SK-N-SH (cell line): ENCODE measurements at regions not wholly inside any gene's neighbourhood (a gene's known extent, or its start where the extent isn't known, plus 50 kb on each side); places are given as distances from the start of the nearest gene placed in this dataset.

ENCODE experiments used
- CTCF ChIA-PET: fragments of 300-600, 350-600 bp; formaldehyde crosslinking; extraction: SDS; loops from one replicate; lab custom pipeline; 2021; lab: Yijun Ruan, JAX
- POLR2A ChIA-PET: fragments of 350-600 bp; sonication (Branson Sonifier 250); formaldehyde crosslinking; extraction: SDS; loops from one replicate; lab custom pipeline; 2020; ENCODE audit warnings: antibody characterized with exemption, inconsistent platforms; lab: Yijun Ruan, JAX
- DNase-seq: peaks from one replicate; pipeline ENCODE4 v3.0.0; 2012
- H2AFZ ChIP-seq: fragments of 200-600 bp; sonication (generic); 2 replicates; pipeline ENCODE4 v1.8.1; 2016; ENCODE audit warnings: antibody characterized with exemption, mild to moderate bottlenecking, low read depth
- H3F3A ChIP-seq: fragments of 200-600 bp; sonication (generic); replicated peaks from 2 replicates; pipeline ENCODE3; 2016; ENCODE audit warnings: antibody characterized with exemption, mild to moderate bottlenecking; ENCODE audit not compliant: insufficient read depth
- H3K27ac ChIP-seq, 2 experiments: fragments of 200-500 bp in 1 of 2; fragments of 200-600 bp in 1 of 2; sonication (Bioruptor generic) in 1 of 2; sonication (generic), shearing (Covaris generic) in 1 of 2; 2 replicates each; pipeline versions ENCODE4 v1.5.1 to v1.6.1; 2014 to 2016; ENCODE audit warnings: low read depth in 2 of 2, inconsistent platforms in 1 of 2, low read length in 1 of 2, mild to moderate bottlenecking in 1 of 2, mixed read lengths in 1 of 2
- H3K27me3 ChIP-seq: fragments of 200-600 bp; sonication (generic), shearing (Covaris generic); 2 replicates; pipeline ENCODE4 v1.6.1; 2016; ENCODE audit warnings: mixed run types; ENCODE audit not compliant: insufficient read depth
- H3K36me3 ChIP-seq, 2 experiments: fragments of 200-500 bp in 1 of 2; fragments of 200-600 bp in 1 of 2; sonication (Bioruptor generic) in 1 of 2; sonication (generic) in 1 of 2; replicated peaks in 1 of 2; 2 replicates each; pipeline versions ENCODE3 to v1.5.1; 2014 to 2016; ENCODE audit warnings: low read length in 1 of 2, mild to moderate bottlenecking in 1 of 2; ENCODE audit not compliant: insufficient read depth in 2 of 2, control insufficient read depth in 1 of 2
- H3K4me1 ChIP-seq, 2 experiments: fragments of 200-500 bp in 1 of 2; fragments of 200-600 bp in 1 of 2; sonication (Bioruptor generic) in 1 of 2; sonication (generic), shearing (Covaris generic) in 1 of 2; 2 replicates each; pipeline versions ENCODE4 v1.5.1 to v1.6.1; 2014 to 2016; ENCODE audit warnings: low read depth in 1 of 2, low read length in 1 of 2, mixed run types in 1 of 2; ENCODE audit not compliant: insufficient read depth in 2 of 2, control insufficient read depth in 1 of 2
- H3K4me2 ChIP-seq: fragments of 200-600 bp; sonication (generic), shearing (Covaris generic); 2 replicates; pipeline ENCODE4 v1.6.1; 2017; ENCODE audit warnings: mixed run types
- H3K4me3 ChIP-seq, 2 experiments: fragments of 200-500 bp in 1 of 2; fragments of 200-600 bp in 1 of 2; sonication (Bioruptor generic) in 1 of 2; sonication (generic), shearing (Covaris generic) in 1 of 2; 2 replicates each; pipeline versions ENCODE4 v1.5.1 to v1.8.1; 2014 to 2016; ENCODE audit warnings: low read depth in 2 of 2, inconsistent platforms in 1 of 2, low read length in 1 of 2, mild to moderate bottlenecking in 1 of 2, mixed read lengths in 1 of 2, moderate library complexity in 1 of 2
- H3K79me2 ChIP-seq: fragments of 200-600 bp; sonication (generic); 2 replicates; pipeline ENCODE4 v1.8.1; 2017; ENCODE audit warnings: mild to moderate bottlenecking; ENCODE audit not compliant: insufficient read depth
- H3K9ac ChIP-seq: fragments of 200-600 bp; sonication (generic); 2 replicates; pipeline ENCODE4 v1.6.1; 2017; ENCODE audit warnings: mixed run types
- H3K9me2 ChIP-seq: fragments of 200-600 bp; sonication (generic); 2 replicates; pipeline ENCODE4 v1.6.1; 2017; ENCODE audit warnings: mixed run types
- H3K9me3 ChIP-seq: fragments of 200-600 bp; sonication (generic); 2 replicates; pipeline ENCODE4 v1.6.1; 2017; ENCODE audit warnings: mixed run types, mild to moderate bottlenecking, moderate library complexity
- H4K20me1 ChIP-seq: fragments of 200-600 bp; sonication (generic); 2 replicates; pipeline ENCODE4 v1.6.1; 2017; ENCODE audit warnings: mild to moderate bottlenecking, mixed run types; ENCODE audit not compliant: insufficient read depth
- CHD2 ChIP-seq: fragments of 150-350 bp; IDR thresholded peaks from 2 replicates; pipeline ENCODE4 v1.6.1; 2018; ENCODE audit warnings: low read length; ENCODE audit not compliant: partially characterized antibody
- ELF1 ChIP-seq: IDR thresholded peaks from 2 replicates; pipeline ENCODE4 v1.4.0; 2012
- EP300 ChIP-seq, 2 experiments: IDR thresholded peaks; 2 replicates each; pipeline versions ENCODE4 v1.4.0 to v1.6.1; 2012; ENCODE audit warnings: borderline replicate concordance in 1 of 2, low read depth in 1 of 2, low read length in 1 of 2
- EZH2phosphoT487 ChIP-seq: fragments of 200-600 bp; sonication (generic); IDR thresholded peaks from 2 replicates; pipeline ENCODE4 v1.6.1; 2017; ENCODE audit warnings: low read depth, mixed run types, mild to moderate bottlenecking, antibody characterized with exemption, moderate library complexity, borderline replicate concordance
- FOSL2 ChIP-seq: IDR thresholded peaks from 2 replicates; pipeline ENCODE4 v1.4.0; 2012; ENCODE audit warnings: low read depth, mild to moderate bottlenecking, moderate library complexity, borderline replicate concordance
- FOXJ3 ChIP-seq: sonication (generic); formaldehyde crosslinking; IDR thresholded peaks from 2 replicates; pipeline ENCODE4 v1.5.1; 2020; ENCODE audit warnings: mild to moderate bottlenecking, missing genetic modification reagents
- FOXM1 ChIP-seq: IDR thresholded peaks from 2 replicates; pipeline ENCODE4 v1.4.0; 2012; ENCODE audit warnings: low read depth, mild to moderate bottlenecking
- GABPA ChIP-seq: IDR thresholded peaks from 2 replicates; pipeline ENCODE4 v1.4.0; 2012; ENCODE audit warnings: low read depth, mild to moderate bottlenecking
- JUND ChIP-seq: IDR thresholded peaks from 2 replicates; pipeline ENCODE4 v1.4.0; 2012
- MAX ChIP-seq: IDR thresholded peaks from 2 replicates; pipeline ENCODE4 v1.4.0; 2012; ENCODE audit warnings: low read depth
- MXI1 ChIP-seq: IDR thresholded peaks from 2 replicates; pipeline ENCODE4 v1.6.1; 2012; ENCODE audit warnings: mild to moderate bottlenecking, low read depth, low read length, improper control_type of control experiment
- NFIC ChIP-seq: IDR thresholded peaks from 2 replicates; pipeline ENCODE4 v1.4.0; 2012; ENCODE audit warnings: borderline replicate concordance
- NRF1 ChIP-seq: IDR thresholded peaks from 2 replicates; pipeline ENCODE4 v1.6.1; 2012; ENCODE audit warnings: low read depth, mild to moderate bottlenecking, low read length
- PBX3 ChIP-seq: IDR thresholded peaks from 2 replicates; pipeline ENCODE4; 2012
- POLR2AphosphoS5 ChIP-seq: IDR thresholded peaks from 2 replicates; pipeline ENCODE4 v1.6.1; 2012; ENCODE audit warnings: low read depth, low read length
- RAD21 ChIP-seq: IDR thresholded peaks from 2 replicates; pipeline ENCODE4 v1.6.1; 2012; ENCODE audit warnings: mild to moderate bottlenecking, low read length
- REST ChIP-seq: IDR thresholded peaks from 2 replicates; pipeline ENCODE4 v1.6.1; 2012; ENCODE audit warnings: mild to moderate bottlenecking, low read depth, low read length, moderate library complexity
- RFX5 ChIP-seq: IDR thresholded peaks from 2 replicates; pipeline ENCODE4 v1.6.1; 2012; ENCODE audit warnings: mild to moderate bottlenecking, improper control_type of control experiment, low read length
- RXRA ChIP-seq: IDR thresholded peaks from 2 replicates; pipeline ENCODE4 v1.4.0; 2012; ENCODE audit warnings: low read depth, mild to moderate bottlenecking, borderline replicate concordance
- SIN3A ChIP-seq: IDR thresholded peaks from 2 replicates; pipeline ENCODE4 v1.6.1; 2012; ENCODE audit warnings: low read depth, mild to moderate bottlenecking, low read length, moderate library complexity, borderline replicate concordance
- TCF12 ChIP-seq: IDR thresholded peaks from 2 replicates; pipeline ENCODE4 v1.4.0; 2012
- WGBS: methylation state at CpG from one replicate; pipeline ENCODE4 v1.1.6; 2017; ENCODE audit warnings: low lambda C conversion rate; 5-methylcytosine and 5-hydroxymethylcytosine counted together
- TF ChIP-seq, protein P1 (sequence below): fragments of 150-350 bp; IDR thresholded peaks from 2 replicates; pipeline ENCODE4 v1.6.1; 2017; ENCODE audit warnings: antibody characterized with exemption, low read length, low read depth, borderline replicate concordance
- TF ChIP-seq, protein P2 (sequence below): fragments of 150-350 bp; IDR thresholded peaks from 2 replicates; pipeline ENCODE4 v1.6.1; 2016; ENCODE audit warnings: mild to moderate bottlenecking, low read depth, low read length
- TF ChIP-seq, protein P3 (sequence below): IDR thresholded peaks from 2 replicates; pipeline ENCODE4 v1.4.0; 2012; ENCODE audit warnings: low read depth, borderline replicate concordance

- no peaks in the 10 kb centered on the region for H3K9me3 ChIP-seq
- no peak for DNase-seq
- no peaks in the 10 kb centered on the region for H4K20me1 ChIP-seq
- CTCF ChIA-PET, result interaction anchor here (0.6 to 1.8 kb wide), 6 partner anchors 15 to 392 kb away, joined by 3 to 5 read pairs (median 3); no protein-coding TSS in a partner anchor
- H3K27me3 ChIP-seq, result no peaks in the 10 kb centered on the region
- H3K79me2 ChIP-seq, result no peaks in the 10 kb centered on the region
- H3F3A ChIP-seq, result peaks cover 27% of the 10 kb centered on the region
- H3K4me1 ChIP-seq, result peaks cover 12 to 27% of the 10 kb centered on the region in 2 experiments
- H3K36me3 ChIP-seq, result no peaks in the 10 kb centered on the region
- no peak overlapping the region for H3K4me3 ChIP-seq
- H2AFZ ChIP-seq, result peak overlapping the region; percentile 60; the same call in 1 of the 2 replicates
- POLR2A ChIA-PET, result no interaction called here
- H3K9ac ChIP-seq, result no peak overlapping the region
- H3K9me2 ChIP-seq, result no peaks in the 10 kb centered on the region
- H3K4me2 ChIP-seq, result peak overlapping the region; percentile 40
- H3K27ac ChIP-seq, result peak overlapping the region; percentile 47 to 75; a peak in 3 of 4 replicates
- 38% methylated on average over 4 of the region's 4 CpGs for WGBS
- no peak for TF ChIP-seq RAD21
- no peak for TF ChIP-seq CHD2
- TF ChIP-seq, protein P1, sequence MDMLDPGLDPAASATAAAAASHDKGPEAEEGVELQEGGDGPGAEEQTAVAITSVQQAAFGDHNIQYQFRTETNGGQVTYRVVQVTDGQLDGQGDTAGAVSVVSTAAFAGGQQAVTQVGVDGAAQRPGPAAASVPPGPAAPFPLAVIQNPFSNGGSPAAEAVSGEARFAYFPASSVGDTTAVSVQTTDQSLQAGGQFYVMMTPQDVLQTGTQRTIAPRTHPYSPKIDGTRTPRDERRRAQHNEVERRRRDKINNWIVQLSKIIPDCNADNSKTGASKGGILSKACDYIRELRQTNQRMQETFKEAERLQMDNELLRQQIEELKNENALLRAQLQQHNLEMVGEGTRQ, result no peak
- TF ChIP-seq, protein P2, sequence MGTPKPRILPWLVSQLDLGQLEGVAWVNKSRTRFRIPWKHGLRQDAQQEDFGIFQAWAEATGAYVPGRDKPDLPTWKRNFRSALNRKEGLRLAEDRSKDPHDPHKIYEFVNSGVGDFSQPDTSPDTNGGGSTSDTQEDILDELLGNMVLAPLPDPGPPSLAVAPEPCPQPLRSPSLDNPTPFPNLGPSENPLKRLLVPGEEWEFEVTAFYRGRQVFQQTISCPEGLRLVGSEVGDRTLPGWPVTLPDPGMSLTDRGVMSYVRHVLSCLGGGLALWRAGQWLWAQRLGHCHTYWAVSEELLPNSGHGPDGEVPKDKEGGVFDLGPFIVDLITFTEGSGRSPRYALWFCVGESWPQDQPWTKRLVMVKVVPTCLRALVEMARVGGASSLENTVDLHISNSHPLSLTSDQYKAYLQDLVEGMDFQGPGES, result no peak
- no peak for TF ChIP-seq RXRA
- TF ChIP-seq FOSL2, result peak; percentile 29; the same call in 1 of the 2 replicates
- no peak for TF ChIP-seq EZH2phosphoT487
- TF ChIP-seq MAX, result no peak
- TF ChIP-seq, protein P3, sequence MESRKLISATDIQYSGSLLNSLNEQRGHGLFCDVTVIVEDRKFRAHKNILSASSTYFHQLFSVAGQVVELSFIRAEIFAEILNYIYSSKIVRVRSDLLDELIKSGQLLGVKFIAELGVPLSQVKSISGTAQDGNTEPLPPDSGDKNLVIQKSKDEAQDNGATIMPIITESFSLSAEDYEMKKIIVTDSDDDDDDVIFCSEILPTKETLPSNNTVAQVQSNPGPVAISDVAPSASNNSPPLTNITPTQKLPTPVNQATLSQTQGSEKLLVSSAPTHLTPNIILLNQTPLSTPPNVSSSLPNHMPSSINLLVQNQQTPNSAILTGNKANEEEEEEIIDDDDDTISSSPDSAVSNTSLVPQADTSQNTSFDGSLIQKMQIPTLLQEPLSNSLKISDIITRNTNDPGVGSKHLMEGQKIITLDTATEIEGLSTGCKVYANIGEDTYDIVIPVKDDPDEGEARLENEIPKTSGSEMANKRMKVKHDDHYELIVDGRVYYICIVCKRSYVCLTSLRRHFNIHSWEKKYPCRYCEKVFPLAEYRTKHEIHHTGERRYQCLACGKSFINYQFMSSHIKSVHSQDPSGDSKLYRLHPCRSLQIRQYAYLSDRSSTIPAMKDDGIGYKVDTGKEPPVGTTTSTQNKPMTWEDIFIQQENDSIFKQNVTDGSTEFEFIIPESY, result no peak
- peak; percentile 63 for TF ChIP-seq TCF12
- TF ChIP-seq ELF1, result no peak
- TF ChIP-seq MXI1, result no peak
- no peak for TF ChIP-seq FOXM1
- 0 out of 2 replicates have a peak, but pooled peaks have one; percentile 5 for TF ChIP-seq JUND
- TF ChIP-seq SIN3A, result no peak
- no peak for TF ChIP-seq RFX5
- no peak for TF ChIP-seq FOXJ3 (CRISPR knock-in tag)
- TF ChIP-seq NFIC, result peak; percentile 81
- TF ChIP-seq EP300 (IDR thresholded peaks at IDR 0.05; ENCODE audit: borderline replicate concordance in 1 of 2, low read depth in 1 of 2, low read length in 1 of 2), result peak in 1 of 2 experiments; percentile 35; a peak in 1 of 4 replicates
- peak; percentile 58 for TF ChIP-seq PBX3
- TF ChIP-seq REST, result no peak
- no peak for TF ChIP-seq NRF1
- no peak for TF ChIP-seq POLR2AphosphoS5
- no peak for TF ChIP-seq GABPA
These were observed 699.0 kb downstream of the MAT2B start for GRCh38 chr5:164204338-164204946.
